SK-N-SH treated with all-trans-retinoic acid at 6 μM for 48 hours (cell line): ENCODE measurements at regions not wholly inside any gene's neighbourhood (a gene's known extent, or its start where the extent isn't known, plus 50 kb on each side); places are given as distances from the start of the nearest gene placed in this dataset.

ENCODE experiments used
- ARNTL ChIP-seq: fragments of 450-650 bp; formaldehyde crosslinking; IDR thresholded peaks from 2 replicates; pipeline ENCODE4 v1.5.0; 2020; ENCODE audit warnings: low read depth, mild to moderate bottlenecking, moderate library complexity, borderline replicate concordance
- CSDC2 ChIP-seq: fragments of 250-450 bp; sonication (Bioruptor Pico); IDR thresholded peaks from 2 replicates; pipeline ENCODE4 v1.5.0; 2020; ENCODE audit warnings: mild to moderate bottlenecking, moderate library complexity
- GLIS3 ChIP-seq: fragments of 250-450 bp; sonication (Bioruptor Pico); IDR thresholded peaks from 2 replicates; pipeline ENCODE4 v1.5.0; 2020; ENCODE audit warnings: mild to moderate bottlenecking, moderate library complexity
- ISL1 ChIP-seq: fragments of 250-450 bp; sonication (Bioruptor Pico); IDR thresholded peaks from 2 replicates; pipeline ENCODE4 v2.1.2; 2022; ENCODE audit warnings: mild to moderate bottlenecking, moderate library complexity
- RARB ChIP-seq: fragments of 250-450 bp; sonication (Bioruptor Pico); IDR thresholded peaks from 2 replicates; pipeline ENCODE4 v1.8.0; 2021; ENCODE audit warnings: mild to moderate bottlenecking, moderate library complexity
- SNAI2 ChIP-seq: fragments of 250-450 bp; sonication (Bioruptor Pico); IDR thresholded peaks from 2 replicates; pipeline ENCODE4 v1.5.0; 2020; ENCODE audit warnings: mild to moderate bottlenecking, moderate library complexity
- TCF4 ChIP-seq: fragments of 250-450 bp; sonication (Bioruptor Pico); IDR thresholded peaks from 2 replicates; pipeline ENCODE4 v1.8.0; 2021; ENCODE audit warnings: mild to moderate bottlenecking, moderate library complexity, borderline replicate concordance
- ZFP3 ChIP-seq: fragments of 250-450 bp; sonication (Bioruptor Pico); IDR thresholded peaks from 2 replicates; pipeline ENCODE4 v1.5.0; 2020; ENCODE audit warnings: mild to moderate bottlenecking, moderate library complexity
- ZNF565 ChIP-seq: fragments of 450-650 bp; formaldehyde crosslinking; conservative IDR thresholded peaks from 2 replicates; pipeline ENCODE4 v1.5.0; 2020; ENCODE audit warnings: low read depth, mild to moderate bottlenecking, moderate library complexity
- ZNF8 ChIP-seq: fragments of 450-650 bp; formaldehyde crosslinking; IDR thresholded peaks from 2 replicates; pipeline ENCODE4 v1.5.0; 2020; ENCODE audit warnings: mild to moderate bottlenecking, moderate library complexity
- TF ChIP-seq, protein P1 (sequence below): fragments of 250-450 bp; sonication (Bioruptor Pico); IDR thresholded peaks from 2 replicates; pipeline ENCODE4 v1.5.1; 2021; ENCODE audit warnings: mild to moderate bottlenecking, moderate library complexity
- TF ChIP-seq, protein P2 (sequence below): fragments of 250-450 bp; sonication (Bioruptor Pico); IDR thresholded peaks from 2 replicates; pipeline ENCODE4 v1.5.1; 2020; ENCODE audit warnings: low read depth, mild to moderate bottlenecking, moderate library complexity
- TF ChIP-seq, protein P3 (sequence below): fragments of 250-450 bp; sonication (Bioruptor Pico); IDR thresholded peaks from 2 replicates; pipeline ENCODE4 v1.5.0; 2020; ENCODE audit warnings: mild to moderate bottlenecking, moderate library complexity
- TF ChIP-seq, protein P4 (sequence below): fragments of 250-450 bp; sonication (Bioruptor Pico); IDR thresholded peaks from 2 replicates; pipeline ENCODE4 v1.8.0; 2020; ENCODE audit warnings: mild to moderate bottlenecking, moderate library complexity, borderline replicate concordance

DNA sequence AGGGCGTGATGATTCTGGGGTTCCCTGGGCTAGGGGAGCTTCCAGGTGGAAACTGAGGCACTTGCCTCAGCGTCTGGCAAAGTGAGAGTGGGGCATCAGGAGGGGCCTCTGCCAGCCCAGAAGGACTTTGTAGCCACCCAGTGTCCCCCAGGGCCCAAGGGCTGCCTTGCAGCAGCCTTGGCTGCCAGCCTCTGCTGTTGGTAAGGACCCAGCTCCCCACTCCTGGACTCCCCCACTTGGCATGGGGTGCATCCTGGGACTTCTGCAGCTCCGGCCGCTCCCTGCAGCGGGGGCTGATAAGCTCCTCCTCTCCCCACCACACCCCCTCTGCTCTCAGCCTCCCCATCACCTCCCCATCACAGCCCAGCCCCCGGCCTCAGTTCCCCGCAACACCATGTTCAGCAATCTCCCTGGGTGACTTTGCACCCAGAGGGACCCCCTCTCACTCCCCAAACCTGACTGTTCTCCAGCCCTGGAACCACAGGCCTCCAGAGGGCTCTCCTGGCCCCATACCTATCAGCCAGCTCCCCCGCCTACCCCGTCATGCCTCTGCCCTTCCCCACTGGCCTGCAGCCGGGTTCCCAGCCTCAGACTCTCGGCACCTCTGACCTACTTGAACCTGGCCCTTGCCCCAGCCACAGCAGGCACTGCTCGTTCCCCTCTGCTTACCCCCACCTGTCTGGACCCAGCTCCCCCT lies 113.0 kb downstream of the CRYAA start:
- no peak for TF ChIP-seq ZNF8
- no peak for TF ChIP-seq SNAI2 (CRISPR knock-in tag)
- TF ChIP-seq ZFP3 (CRISPR knock-in tag), result no peak
- TF ChIP-seq, protein P1, sequence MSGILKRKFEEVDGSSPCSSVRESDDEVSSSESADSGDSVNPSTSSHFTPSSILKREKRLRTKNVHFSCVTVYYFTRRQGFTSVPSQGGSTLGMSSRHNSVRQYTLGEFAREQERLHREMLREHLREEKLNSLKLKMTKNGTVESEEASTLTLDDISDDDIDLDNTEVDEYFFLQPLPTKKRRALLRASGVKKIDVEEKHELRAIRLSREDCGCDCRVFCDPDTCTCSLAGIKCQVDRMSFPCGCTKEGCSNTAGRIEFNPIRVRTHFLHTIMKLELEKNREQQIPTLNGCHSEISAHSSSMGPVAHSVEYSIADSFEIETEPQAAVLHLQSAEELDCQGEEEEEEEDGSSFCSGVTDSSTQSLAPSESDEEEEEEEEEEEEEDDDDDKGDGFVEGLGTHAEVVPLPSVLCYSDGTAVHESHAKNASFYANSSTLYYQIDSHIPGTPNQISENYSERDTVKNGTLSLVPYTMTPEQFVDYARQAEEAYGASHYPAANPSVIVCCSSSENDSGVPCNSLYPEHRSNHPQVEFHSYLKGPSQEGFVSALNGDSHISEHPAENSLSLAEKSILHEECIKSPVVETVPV, result no peak
- TF ChIP-seq ARNTL (CRISPR knock-in tag), result no peak
- no peak for TF ChIP-seq RARB (CRISPR knock-in tag)
- TF ChIP-seq, protein P2, sequence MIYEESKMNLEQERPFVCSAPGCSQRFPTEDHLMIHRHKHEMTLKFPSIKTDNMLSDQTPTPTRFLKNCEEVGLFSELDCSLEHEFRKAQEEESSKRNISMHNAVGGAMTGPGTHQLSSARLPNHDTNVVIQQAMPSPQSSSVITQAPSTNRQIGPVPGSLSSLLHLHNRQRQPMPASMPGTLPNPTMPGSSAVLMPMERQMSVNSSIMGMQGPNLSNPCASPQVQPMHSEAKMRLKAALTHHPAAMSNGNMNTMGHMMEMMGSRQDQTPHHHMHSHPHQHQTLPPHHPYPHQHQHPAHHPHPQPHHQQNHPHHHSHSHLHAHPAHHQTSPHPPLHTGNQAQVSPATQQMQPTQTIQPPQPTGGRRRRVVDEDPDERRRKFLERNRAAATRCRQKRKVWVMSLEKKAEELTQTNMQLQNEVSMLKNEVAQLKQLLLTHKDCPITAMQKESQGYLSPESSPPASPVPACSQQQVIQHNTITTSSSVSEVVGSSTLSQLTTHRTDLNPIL (CRISPR knock-in tag), result no peak
- TF ChIP-seq, protein P3, sequence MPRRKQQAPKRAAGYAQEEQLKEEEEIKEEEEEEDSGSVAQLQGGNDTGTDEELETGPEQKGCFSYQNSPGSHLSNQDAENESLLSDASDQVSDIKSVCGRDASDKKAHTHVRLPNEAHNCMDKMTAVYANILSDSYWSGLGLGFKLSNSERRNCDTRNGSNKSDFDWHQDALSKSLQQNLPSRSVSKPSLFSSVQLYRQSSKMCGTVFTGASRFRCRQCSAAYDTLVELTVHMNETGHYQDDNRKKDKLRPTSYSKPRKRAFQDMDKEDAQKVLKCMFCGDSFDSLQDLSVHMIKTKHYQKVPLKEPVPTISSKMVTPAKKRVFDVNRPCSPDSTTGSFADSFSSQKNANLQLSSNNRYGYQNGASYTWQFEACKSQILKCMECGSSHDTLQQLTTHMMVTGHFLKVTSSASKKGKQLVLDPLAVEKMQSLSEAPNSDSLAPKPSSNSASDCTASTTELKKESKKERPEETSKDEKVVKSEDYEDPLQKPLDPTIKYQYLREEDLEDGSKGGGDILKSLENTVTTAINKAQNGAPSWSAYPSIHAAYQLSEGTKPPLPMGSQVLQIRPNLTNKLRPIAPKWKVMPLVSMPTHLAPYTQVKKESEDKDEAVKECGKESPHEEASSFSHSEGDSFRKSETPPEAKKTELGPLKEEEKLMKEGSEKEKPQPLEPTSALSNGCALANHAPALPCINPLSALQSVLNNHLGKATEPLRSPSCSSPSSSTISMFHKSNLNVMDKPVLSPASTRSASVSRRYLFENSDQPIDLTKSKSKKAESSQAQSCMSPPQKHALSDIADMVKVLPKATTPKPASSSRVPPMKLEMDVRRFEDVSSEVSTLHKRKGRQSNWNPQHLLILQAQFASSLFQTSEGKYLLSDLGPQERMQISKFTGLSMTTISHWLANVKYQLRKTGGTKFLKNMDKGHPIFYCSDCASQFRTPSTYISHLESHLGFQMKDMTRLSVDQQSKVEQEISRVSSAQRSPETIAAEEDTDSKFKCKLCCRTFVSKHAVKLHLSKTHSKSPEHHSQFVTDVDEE, result no peak
- no peak for TF ChIP-seq CSDC2 (CRISPR knock-in tag)
- TF ChIP-seq GLIS3 (CRISPR knock-in tag), result no peak
- no peak for TF ChIP-seq ISL1
- no peak for TF ChIP-seq TCF4 (CRISPR knock-in tag)
- no peak for TF ChIP-seq ZNF565 (CRISPR knock-in tag)
- TF ChIP-seq, protein P4, sequence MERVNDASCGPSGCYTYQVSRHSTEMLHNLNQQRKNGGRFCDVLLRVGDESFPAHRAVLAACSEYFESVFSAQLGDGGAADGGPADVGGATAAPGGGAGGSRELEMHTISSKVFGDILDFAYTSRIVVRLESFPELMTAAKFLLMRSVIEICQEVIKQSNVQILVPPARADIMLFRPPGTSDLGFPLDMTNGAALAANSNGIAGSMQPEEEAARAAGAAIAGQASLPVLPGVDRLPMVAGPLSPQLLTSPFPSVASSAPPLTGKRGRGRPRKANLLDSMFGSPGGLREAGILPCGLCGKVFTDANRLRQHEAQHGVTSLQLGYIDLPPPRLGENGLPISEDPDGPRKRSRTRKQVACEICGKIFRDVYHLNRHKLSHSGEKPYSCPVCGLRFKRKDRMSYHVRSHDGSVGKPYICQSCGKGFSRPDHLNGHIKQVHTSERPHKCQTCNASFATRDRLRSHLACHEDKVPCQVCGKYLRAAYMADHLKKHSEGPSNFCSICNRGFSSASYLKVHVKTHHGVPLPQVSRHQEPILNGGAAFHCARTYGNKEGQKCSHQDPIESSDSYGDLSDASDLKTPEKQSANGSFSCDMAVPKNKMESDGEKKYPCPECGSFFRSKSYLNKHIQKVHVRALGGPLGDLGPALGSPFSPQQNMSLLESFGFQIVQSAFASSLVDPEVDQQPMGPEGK (CRISPR knock-in tag), result no peak
